ENCODE measurements at regions not wholly inside any gene's neighbourhood (a gene's known extent, or its start where the extent isn't known, plus 50 kb on each side); places are given as distances from the start of the nearest gene placed in this dataset.

- peaks cover 4% of the 10 kb centered on the region for H3K27me3 ChIP-seq
- 67 to 92% (median 90%) methylated on average over 2 of the region's 2 CpGs for WGBS, 4 donors
- no peaks in the 10 kb centered on the region for H3K4me1 ChIP-seq (replicated peaks in 1 of 2)
Measured at GRCh38 chr11:45530111-45530510, 135.3 kb downstream of the CHST1 start.

GRCh38 chr11:45528435-45528834 lies 137.0 kb downstream of the CHST1 start:
- Histone ChIP-seq H3K27ac (no peak overlapping the region), H3K9me3 (replicated peaks in 1 of 3) (no peaks in the 10 kb centered on the region), H3K36me3 (replicated peaks in 1 of 2) (no peaks in the 10 kb centered on the region), H3K27me3 (peaks cover 4% of the 10 kb centered on the region), H3K4me3 (no peak overlapping the region), H3K4me1 (replicated peaks in 1 of 2) (no peaks in the 10 kb centered on the region)
- DNase-seq, result no peak
- TF ChIP-seq POLR2A (IDR thresholded peaks at IDR 0.05) (no peak), CTCF (IDR thresholded peaks at IDR 0.05) (no peak)
- 77 to 88% (median 80%) methylated on average over 2 of the region's 2 CpGs for WGBS, 4 donors
- intact Hi-C loops (cut with DNase I), result no loop called here

More at GRCh38 chr11:45530111-45530510, 135.3 kb downstream of the CHST1 start:
- Histone ChIP-seq H3K36me3 (replicated peaks in 1 of 2) (no peaks in the 10 kb centered on the region), H3K27ac (no peak overlapping the region), H3K4me3 (no peak overlapping the region), H3K9me3 (replicated peaks in 1 of 3) (no peaks in the 10 kb centered on the region)
- TF ChIP-seq CTCF (IDR thresholded peaks at IDR 0.05) (no peak), POLR2A (IDR thresholded peaks at IDR 0.05) (no peak)
- intact Hi-C loops (cut with DNase I), result no loop called here
- no peak for DNase-seq

GRCh38 chr11:45527898-45528297 lies 137.5 kb downstream of the CHST1 start:
- Histone ChIP-seq H3K36me3 (replicated peaks in 1 of 2) (no peaks in the 10 kb centered on the region), H3K4me1 (replicated peaks in 1 of 2) (no peaks in the 10 kb centered on the region), H3K27me3 (peaks cover 4% of the 10 kb centered on the region), H3K9me3 (replicated peaks in 1 of 3) (no peaks in the 10 kb centered on the region), H3K27ac (no peak overlapping the region), H3K4me3 (no peak overlapping the region)
- no peak for TF ChIP-seq CTCF (IDR thresholded peaks at IDR 0.05)
- TF ChIP-seq POLR2A (IDR thresholded peaks at IDR 0.05), result no peak
- no peak for DNase-seq
- 82 to 91% (median 84%) methylated on average over 1 of the region's 1 CpG for WGBS, 4 donors
- intact Hi-C loops (cut with DNase I), result no loop called here

- DNase-seq, result no peak
- H3K36me3 ChIP-seq (replicated peaks in 1 of 2), result no peaks in the 10 kb centered on the region
- no peaks in the 10 kb centered on the region for H3K27me3 ChIP-seq
- 64 to 67% (median 66%) methylated on average over 3 of the region's 3 CpGs for WGBS, 4 donors
- TF ChIP-seq POLR2A (IDR thresholded peaks at IDR 0.05), result no peak
- no peak for TF ChIP-seq CTCF (IDR thresholded peaks at IDR 0.05)
- H3K4me3 ChIP-seq, result no peak overlapping the region
- no peaks in the 10 kb centered on the region for H3K9me3 ChIP-seq (replicated peaks in 1 of 3)
- H3K27ac ChIP-seq, result no peak overlapping the region
- H3K4me1 ChIP-seq (replicated peaks in 1 of 2), result no peaks in the 10 kb centered on the region
- intact Hi-C loops (cut with DNase I), result no loop called here
Measured at GRCh38 chr11:45525393-45525792, 140.0 kb downstream of the CHST1 start.
